HG02981 (cell line): ENCODE measurements at regions not wholly inside any gene's neighbourhood (a gene's known extent, or its start where the extent isn't known, plus 50 kb on each side); places are given as distances from the start of the nearest gene placed in this dataset.

ENCODE experiments used
- ATAC-seq: cut with Tn5 transposase; IDR thresholded peaks from one replicate; pipeline ENCODE4 v1.9.1; 2021; ENCODE audit warnings: mild to moderate bottlenecking, moderate library complexity; ENCODE audit not compliant: unreplicated experiment

DNA sequence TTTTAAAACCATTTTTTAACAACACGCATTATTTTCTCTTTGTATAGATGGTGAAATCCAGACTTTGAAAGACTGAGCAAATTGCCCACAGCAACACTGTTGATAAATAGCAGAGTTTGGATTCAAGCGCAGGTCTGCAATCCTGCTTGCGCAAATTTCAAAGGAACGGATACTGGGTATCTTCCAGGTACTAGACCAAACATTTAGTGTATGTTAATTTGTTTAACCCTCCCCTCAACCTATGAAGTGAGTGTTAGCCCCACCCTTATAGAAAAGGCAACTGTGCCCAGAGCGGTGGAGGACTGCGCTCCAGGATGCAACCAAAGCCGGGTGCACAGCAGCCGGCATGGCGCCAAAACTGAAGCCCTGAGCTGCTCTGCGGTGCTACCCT lies 103.8 kb downstream of the CPN2 start:
- no peak for ATAC-seq

DNA sequence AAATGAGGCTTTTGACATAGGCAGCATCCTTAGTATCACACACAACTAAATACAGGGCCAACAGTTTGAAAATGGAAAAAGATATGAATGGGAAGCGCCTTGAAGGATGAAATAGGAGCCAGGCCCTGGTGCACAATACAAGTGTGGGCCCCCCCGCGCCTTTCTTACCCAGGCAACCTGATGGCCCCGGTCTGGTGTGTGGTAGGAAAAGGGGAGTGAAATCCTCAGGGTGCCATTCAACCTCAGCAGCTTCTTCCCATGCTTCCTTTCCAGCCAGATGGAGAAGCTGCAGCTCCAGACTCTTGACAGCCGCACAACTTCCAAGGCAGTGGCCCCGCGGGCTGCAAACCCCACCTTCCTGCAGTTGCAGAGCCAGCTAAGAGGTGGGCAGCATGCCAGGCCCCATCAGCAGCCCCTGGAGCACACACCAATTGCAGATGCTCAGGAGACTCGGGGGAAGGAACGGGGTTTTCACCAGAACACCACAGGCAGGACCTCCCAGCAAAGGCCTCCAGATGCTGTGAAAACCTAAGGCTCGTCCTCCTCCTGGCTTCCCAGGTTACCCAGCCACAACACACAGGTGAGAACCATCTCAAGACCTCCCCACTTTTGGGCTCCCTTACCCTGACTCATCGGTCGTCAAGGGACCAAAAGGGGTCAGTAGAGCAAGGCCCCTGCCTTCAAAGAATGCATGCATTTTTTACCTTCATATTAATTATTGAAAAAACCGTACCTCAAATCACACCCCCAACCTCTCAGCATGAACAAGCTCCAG lies 101.6 kb downstream of the CPN2 start:
- ATAC-seq, result no peak

DNA sequence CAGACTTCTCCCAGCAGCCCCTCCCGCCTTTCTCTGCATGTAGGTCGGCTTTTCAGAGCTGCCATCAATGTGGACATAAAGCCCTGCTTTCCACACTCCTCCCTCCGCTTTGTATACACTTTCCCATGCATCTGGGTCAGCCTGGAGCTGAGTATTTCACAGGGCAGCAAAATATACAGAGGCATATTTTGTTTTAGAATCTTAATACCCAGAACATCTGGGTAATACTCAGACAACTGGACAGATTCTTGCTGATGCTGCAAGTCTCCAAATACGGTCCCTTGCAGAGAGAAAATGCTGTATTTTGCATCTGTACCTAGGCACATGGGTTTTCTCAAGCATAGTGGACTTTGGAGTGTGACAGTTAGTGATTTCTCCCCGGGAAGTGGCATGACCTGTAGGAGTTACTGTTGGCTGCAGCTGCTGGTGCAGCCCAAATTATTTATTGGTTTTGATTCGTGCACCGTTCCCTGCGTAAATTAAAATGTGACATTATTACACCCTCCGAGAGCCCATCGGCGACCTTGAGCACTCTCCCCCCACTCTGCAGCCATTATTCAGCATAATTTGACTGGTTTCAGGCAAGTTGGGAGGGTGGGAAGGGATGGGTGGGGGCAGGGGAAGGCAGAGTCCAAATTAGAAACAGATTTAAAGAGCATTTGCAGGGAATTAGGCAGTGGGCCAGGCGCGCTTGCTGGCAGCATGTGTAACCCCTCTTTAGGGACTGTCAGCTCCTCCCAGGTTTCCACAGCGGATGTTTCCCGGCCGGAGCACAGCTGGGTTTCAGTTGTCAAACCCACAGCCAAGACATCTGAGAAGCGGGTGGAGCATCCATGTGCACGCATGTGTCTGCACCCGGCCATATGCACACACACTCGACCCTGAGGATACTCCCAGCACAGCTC lies 100.8 kb downstream of the CPN2 start:
- ATAC-seq, result no peak

DNA sequence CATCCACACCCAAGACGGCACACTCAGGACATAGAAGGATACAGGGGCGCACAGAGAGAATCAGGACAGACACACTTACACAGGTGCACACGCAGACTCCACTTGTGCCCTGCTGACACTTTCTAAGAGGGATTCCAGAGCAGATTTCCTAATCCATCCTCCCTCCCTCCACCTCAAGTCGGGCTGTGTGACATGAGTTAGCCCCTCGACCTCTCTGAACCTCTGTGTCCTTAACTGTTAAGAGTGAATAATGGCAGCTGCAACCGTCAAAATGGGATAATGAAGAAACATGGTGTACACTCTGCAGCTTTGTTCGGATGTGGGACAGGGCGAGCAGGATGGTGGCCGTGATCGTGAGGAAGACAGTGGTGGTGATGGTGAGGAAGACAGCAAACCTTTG lies 100.1 kb downstream of the CPN2 start:
- ATAC-seq, result no peak

DNA sequence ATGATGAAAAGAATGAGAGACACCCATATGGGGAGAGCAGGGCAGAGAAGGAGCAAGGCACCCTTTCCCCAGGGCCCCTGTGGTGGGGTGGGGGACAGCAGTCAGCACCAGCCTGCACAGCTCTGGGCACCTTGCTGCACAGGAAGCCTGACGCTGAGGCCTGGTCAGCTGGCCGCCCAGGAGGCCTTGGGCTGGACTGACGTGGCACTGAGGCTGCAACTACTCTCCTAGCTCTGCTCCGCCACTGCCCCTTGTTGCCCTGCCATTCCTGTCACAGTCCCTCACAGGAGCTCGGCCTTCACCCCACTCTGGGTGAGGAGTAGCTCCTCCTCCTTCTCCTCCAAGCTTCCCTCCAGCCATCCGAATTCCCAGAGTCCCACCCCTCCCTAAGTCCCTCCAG lies 99.7 kb downstream of the CPN2 start:
- ATAC-seq, result no peak

DNA sequence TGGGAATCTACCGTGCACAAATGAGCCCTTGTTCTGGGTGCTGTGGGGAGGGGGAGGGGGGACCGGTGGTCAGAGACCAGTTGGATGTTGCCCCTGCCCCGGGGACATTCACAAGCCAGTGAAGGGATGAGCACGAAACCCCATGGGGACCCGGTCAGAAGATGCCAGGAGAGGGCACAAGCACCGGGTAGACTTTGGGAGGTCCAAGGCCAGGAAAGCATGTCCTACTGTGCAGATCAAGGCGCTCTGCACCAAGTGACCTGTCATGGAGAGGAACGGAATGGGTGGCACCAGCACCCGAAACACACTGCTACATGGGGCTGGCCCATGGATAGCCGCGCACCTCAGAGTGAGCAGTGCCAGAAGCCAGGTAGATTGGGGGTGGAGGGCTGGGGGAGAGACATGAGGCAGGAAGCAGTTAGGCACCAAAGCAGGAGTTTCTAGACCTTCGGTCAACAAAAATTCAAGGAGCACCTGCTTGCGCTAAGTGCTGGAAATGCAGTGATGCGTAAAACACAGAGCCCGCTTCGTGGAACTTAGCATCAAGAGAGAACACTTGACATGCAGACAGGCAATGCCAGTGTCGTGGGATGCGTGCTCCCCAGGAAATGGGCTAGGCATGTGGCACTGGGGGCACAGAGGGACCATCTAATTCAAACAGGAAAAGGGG lies 99.1 kb downstream of the CPN2 start:
- ATAC-seq, result no peak

DNA sequence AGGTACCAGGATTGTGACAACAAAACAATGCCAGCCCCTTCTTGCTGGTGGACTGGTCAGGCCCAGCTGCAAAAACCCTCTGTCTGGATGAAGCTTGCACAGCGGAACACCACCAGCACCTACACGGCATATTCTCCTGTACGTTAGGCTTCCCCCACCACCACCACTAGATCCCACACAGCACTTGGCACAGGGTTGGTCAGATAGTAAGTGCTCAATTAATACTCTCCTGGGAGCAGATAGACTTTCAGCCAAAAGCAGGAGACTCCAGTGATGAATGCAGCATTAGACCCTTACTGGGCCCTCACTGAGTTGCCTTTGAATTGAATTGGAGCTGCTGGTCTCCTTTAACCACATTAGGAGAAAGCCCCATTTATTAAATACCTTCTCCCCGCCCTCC lies 97.9 kb downstream of the CPN2 start:
- ATAC-seq, result no peak

DNA sequence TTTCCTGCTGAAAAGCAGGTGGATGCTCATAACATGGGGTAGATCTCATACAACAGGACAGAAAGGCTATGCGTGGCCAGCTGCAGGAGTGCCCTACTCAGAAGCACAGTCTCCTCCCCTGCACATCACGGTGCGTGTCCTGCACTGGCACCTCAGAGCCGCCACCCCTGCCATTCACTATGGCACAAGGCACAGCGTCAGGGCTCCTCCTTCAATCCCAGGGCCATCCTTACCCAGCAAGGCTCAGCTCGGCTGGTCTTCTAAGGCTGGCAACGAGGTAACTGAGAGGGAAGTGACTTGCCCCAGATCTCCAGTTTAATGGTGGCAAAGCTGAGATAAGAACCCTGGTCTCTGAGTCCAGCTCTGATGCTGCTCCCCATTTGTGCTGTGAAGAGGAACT lies 97.1 kb downstream of the CPN2 start:
- no peak for ATAC-seq

DNA sequence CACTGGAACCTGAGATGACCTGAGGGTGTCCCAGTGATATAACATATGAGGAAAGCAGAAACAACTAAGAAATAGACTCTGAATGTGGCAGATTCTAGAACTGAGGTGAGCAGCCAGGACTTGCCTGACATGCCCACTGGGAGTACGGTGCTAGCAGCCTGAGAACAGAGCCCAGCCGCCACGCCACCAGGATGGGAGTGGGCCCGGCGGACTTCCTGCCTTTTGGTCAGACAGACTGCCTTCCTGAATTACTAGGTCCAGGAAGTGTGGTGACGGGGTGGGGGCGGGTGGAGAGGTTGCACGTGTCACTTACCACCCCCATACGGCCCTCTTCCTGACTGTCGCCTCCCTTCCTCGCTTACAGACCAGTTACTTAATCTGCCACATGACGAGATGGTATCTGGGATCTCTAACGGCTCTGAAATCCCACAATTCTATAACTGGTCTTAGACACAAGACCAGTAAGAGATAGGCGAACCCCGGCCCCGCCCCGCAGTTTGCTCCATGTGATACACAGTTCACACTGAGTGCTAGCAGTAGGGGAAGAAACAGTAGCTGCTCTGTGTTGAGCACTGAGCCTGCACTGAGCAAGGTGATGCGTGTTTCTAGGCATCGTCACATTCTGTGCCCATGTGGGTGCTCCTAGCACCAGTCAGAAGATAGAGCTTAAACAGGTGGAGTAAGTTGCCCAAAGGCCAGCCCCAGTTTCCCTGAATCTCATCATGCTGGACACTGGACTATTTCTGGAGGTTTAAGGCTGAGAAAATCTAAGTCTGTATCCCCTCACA lies 95.7 kb downstream of the CPN2 start:
- ATAC-seq, result peak; percentile 59

DNA sequence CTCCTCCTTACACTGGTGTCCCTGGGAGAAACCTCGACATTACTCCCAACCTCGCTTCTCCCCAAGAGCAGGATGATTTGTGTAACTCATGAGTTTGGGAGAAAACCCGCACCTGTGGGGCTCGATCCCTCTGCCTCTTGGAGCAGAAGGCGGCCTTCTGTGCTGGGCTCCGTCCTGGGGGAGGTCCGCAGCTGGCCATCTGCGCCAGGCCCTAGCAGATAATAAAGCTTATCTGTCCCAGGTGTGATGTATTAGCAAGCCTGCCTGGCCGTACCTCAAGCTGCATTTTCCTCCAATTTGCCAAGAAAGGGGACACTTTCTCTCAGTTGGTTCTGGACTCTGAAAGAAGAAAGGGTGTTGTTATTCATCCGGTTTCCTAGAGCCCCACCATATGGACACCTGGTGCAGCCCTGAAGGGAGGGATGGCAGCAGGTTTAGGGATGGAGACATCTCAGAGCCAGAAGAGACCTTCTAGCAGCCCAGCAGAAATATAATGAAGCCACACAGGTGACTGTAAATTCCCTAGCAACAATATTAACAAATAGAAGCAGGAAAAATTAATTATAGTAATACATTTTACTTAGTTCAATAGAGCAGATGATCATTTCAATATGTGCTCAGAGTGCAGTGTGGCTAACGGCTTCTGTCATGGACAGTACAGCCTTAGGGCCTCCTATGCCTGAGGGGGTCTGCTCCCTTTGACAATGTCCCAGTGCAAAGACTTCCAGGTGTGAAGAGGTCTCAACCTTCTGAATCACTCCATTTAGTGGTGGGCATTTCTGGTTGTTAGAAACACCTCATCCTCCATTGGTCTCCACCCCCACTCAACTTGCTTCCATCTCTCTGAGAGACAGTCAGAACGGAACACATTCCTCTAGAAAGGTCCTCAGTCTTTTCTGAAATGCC lies 94.8 kb downstream of the CPN2 start:
- ATAC-seq, result no peak

DNA sequence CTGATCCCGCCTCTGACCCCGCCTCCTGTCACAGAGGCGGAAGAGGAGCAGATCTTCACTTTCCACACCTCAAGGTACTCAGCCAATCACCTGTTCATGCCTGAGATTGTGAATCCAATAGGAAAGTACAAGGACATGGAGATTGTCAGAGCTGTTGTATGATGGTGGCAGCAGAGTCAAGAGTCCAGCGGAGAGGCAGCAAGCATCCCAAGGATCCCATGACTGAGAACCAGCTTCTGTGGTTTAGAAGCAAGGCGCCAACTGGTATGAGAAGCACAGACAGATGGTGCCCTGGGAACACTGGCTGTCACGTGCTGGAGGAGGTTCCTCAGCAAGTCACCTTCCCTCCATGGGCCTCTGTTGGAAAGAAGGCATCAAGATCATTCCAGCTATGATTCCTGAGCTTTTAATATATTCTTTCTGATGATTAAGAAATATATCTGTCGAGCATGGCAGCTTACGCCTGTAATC lies 93.9 kb downstream of the CPN2 start:
- ATAC-seq, result no peak

DNA sequence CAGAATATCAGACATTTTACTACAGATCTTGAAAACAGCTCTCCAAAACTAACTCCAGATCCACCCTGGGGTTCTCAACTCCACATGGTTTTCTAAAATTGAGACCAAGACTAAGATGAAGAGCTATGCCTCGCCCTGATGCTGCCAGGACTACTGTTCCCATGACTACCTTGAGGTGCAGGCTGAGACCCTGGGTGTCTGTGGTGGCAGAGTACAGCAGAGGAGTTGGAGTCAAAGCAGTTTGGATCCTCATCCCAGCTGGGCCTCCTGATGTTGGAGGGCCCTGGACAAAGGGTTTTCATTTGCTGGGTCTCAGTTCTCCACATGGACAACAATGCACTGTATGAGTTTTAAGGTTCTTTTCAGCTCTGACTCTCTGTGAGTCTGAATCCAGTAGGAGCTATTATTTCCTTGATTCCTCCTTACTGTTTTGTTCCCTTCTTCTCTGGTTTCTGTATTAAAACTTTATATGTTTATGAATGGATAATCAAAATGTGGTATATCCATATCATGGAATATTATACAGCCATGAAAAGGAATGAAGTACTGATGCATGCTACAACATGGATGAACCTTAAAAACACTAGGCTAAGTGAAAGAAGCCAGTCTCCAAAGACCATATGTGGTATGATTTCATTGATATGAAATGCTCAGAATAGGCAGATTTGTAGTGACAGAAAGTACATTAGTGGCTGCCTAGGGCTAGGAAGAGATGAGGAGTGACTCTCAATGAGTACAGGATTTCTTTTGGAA lies 93.0 kb downstream of the CPN2 start:
- no peak for ATAC-seq

DNA sequence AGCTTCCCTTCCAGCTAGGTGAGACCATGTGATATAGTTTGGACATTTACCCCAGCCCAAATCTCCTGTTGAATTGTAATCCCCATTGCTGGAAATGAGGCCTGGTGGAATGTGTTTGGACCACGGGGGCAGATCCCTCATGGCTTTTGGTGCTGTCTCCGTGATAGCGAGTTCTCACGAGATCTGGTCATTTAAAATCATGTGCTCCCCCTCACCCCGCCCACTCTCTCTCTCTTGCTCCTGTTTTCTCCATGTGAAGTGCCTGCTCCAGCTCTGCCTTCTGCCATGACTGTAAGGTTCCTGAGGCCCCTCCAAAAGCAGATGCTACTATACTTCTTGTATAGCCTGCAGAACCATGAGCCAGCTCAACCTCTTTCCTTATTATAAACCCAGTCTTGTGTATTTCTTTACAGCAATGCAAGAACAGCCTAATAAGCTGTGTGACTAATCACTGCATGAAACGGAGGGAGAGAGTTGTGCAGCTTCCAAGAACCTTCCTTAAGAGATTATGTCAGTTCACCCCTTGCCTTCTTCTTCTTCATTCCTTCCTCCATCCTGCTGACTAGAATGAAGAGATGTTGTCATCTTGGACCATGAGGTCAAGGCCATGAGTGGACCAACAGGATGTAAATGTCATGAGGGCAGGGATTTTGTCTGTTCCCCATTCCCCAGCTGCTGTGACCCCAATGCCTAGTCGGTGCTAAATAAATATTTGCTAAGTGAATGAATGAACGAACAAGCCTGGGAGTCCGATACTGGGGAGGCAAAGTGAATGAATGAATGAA lies 91.0 kb downstream of the CPN2 start:
- ATAC-seq, result no peak

DNA sequence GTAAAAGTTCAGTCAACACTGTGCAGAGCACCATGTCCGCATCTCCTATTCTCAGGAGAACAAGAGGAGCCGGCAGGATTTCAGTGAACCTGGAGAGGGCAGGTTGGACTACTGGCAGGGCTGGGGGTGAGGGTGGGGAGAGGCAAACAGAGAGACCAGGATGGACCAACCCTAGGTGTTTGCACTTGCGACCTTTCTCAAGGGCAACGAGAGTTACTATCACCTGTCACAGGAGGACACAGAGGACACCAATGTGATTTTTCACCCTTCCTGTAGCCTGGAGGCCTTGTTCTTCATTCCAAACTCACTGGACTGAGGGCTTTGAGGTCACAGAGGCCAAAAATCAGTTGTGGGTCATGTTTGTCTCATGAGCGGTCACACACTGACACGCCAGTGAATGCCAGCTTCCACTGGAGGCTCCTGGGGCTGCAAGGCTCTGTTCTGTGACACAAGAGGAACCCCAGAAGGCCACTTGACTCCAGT lies 89.5 kb downstream of the CPN2 start:
- no peak for ATAC-seq

DNA sequence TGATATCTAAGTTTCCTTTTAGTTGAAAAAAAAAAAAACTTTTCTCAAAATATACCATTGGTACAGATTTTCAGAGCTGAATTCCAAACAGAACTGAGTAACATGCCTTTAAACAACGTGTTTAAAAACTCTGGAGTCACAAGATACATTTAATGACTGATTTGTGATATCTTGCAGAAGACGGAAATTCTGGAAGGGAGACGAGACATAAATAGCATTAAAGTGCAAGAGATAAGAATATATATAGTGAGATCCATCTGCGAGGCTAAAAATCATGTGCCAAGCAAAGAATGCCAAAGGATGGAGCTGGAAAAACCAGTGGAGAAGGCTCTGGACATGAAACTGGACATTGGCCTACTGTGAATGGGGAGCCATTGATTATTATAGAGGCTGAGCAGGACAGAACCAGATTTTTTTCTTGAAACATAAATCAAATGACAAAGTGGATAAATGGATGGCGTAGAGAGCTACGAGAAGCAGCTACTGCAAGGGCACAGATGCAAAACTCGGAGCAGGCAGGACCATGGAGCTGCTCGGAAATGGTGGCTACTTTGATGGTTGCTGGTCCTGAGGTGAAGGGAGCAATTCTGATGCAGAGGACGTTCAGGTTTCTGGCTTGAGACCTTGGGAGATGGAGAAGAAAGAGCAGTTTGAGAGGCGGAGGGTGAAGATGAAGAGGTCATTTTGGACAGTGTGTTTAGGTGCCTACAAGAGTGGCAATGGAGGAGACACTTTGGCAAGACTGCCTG lies 88.8 kb downstream of the CPN2 start:
- no peak for ATAC-seq

DNA sequence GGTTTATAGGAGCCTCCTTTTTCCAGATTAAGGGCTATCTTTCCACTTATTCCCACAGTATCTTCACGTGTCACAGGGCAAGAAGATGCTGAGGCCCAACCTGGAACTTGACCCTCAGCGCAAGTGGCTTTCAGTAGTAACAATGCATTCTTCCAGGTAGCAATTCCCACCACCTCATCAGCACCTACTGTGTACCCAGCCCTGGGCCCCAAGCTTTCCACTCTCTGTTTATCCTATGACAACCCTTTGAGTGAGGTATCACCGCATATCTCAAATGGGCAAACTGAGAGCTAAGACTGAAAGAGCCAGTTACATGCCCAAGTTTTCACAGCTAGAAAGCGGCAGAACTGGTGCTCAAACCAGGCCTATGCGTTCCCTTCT lies 88.2 kb downstream of the CPN2 start:
- ATAC-seq, result no peak
